Lung (tissue), 11 donors: ENCODE measurements at regions not wholly inside any gene's neighbourhood (a gene's known extent, or its start where the extent isn't known, plus 50 kb on each side); places are given as distances from the start of the nearest gene placed in this dataset.
A peak's percentile ranks its signal among the peaks of the same experiment; 100 is the strongest.

Experiments used
- ATAC-seq: fragments of 200-7000 bp; cut with Tn5 transposase; one replicate; pipeline ENCODE4 v1.9.1; 2020; ENCODE audit warnings: moderate number of reproducible peaks; ENCODE audit not compliant: insufficient read depth, low FRiP score
- DNase-seq, 3 donors: peaks; one replicate each; pipeline ENCODE4 v3.0.0-alpha.2; 2013 to 2017
- H3K27ac ChIP-seq, 2 donors: one replicate each; pipeline ENCODE4 v1.5.1; 2013; ENCODE audit warnings: mild to moderate bottlenecking in 2 of 2, moderate library complexity in 2 of 2, control low read depth in 1 of 2, inconsistent platforms in 1 of 2, low read depth in 1 of 2, low read length in 1 of 2
- H3K27me3 ChIP-seq, 3 donors: one replicate each; pipeline ENCODE4 v1.5.1; 2013; ENCODE audit warnings: low read length in 2 of 3; ENCODE audit not compliant: control insufficient read depth in 3 of 3, insufficient read depth in 3 of 3
- H3K36me3 ChIP-seq, 4 donors: one replicate each; pipeline ENCODE4 v1.5.1; 2013; ENCODE audit warnings: low read length in 4 of 4, mild to moderate bottlenecking in 1 of 4, moderate library complexity in 1 of 4; ENCODE audit not compliant: control insufficient read depth in 4 of 4, insufficient read depth in 4 of 4
- H3K4me1 ChIP-seq, 5 donors: one replicate each; pipeline ENCODE4 v1.5.1; 2013; ENCODE audit warnings: low read length in 5 of 5, mild to moderate bottlenecking in 2 of 5, moderate library complexity in 1 of 5; ENCODE audit not compliant: control insufficient read depth in 5 of 5, insufficient read depth in 5 of 5
- H3K4me3 ChIP-seq: one replicate; pipeline ENCODE4 v1.5.1; 2013; ENCODE audit warnings: mild to moderate bottlenecking, control low read depth, moderate library complexity
- H3K9ac ChIP-seq, 2 donors: one replicate each; pipeline ENCODE4 v1.5.1; 2013; ENCODE audit warnings: low read length in 2 of 2, control low read depth in 1 of 2; ENCODE audit not compliant: insufficient read depth in 1 of 2
- H3K9me3 ChIP-seq, 4 donors: one replicate each; pipeline ENCODE4 v1.5.1; 2013; ENCODE audit warnings: low read length in 3 of 4, mild to moderate bottlenecking in 1 of 4, moderate library complexity in 1 of 4; ENCODE audit not compliant: control insufficient read depth in 4 of 4, insufficient read depth in 3 of 4
- WGBS, 2 donors: extraction: QIAGEN DNeasy Blood & Tissue Kit; methylation state at CpG; one replicate each; pipeline ENCODE4 v1.1.7; 2013; 5-methylcytosine and 5-hydroxymethylcytosine counted together
- TF ChIP-seq, protein P1 (sequence below): IDR thresholded peaks from 2 replicates; pipeline ENCODE4 v1.5.1; 2012; ENCODE audit warnings: mild to moderate bottlenecking; ENCODE audit errors: control extremely low read depth, extremely low read depth
- donor health status: control.
- donor health status: control.
- donor health status: Bipolar disorder and iron deficiency.
- donor health status: healthy.
- donor health status: DM: yes; HTN: yes; CAD: no.

GRCh38 chr13:62065016-62065415, 649.4 kb upstream of the PCDH20 start:
- Histone ChIP-seq H3K9me3 (peaks cover 0 to 2% (median 0%) of the 10 kb centered on the region in 4 donors), H3K36me3 (no peaks in the 10 kb centered on the region), H3K27me3 (no peaks in the 10 kb centered on the region), H3K9ac (no peak overlapping the region), H3K27ac (no peak overlapping the region), H3K4me3 (no peak overlapping the region), H3K4me1 (peaks cover 0 to 5% (median 0%) of the 10 kb centered on the region in 5 donors)
- peak in 2 of 3 donors; percentile 75 to 80 for DNase-seq
- TF ChIP-seq, protein P1, sequence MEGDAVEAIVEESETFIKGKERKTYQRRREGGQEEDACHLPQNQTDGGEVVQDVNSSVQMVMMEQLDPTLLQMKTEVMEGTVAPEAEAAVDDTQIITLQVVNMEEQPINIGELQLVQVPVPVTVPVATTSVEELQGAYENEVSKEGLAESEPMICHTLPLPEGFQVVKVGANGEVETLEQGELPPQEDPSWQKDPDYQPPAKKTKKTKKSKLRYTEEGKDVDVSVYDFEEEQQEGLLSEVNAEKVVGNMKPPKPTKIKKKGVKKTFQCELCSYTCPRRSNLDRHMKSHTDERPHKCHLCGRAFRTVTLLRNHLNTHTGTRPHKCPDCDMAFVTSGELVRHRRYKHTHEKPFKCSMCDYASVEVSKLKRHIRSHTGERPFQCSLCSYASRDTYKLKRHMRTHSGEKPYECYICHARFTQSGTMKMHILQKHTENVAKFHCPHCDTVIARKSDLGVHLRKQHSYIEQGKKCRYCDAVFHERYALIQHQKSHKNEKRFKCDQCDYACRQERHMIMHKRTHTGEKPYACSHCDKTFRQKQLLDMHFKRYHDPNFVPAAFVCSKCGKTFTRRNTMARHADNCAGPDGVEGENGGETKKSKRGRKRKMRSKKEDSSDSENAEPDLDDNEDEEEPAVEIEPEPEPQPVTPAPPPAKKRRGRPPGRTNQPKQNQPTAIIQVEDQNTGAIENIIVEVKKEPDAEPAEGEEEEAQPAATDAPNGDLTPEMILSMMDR: no peak
- no peak for ATAC-seq

- Histone ChIP-seq H3K36me3 (no peaks in the 10 kb centered on the region), H3K27me3 (no peaks in the 10 kb centered on the region), H3K4me3 (no peak overlapping the region), H3K9me3 (peaks cover 0 to 2% (median 0%) of the 10 kb centered on the region in 4 donors), H3K27ac (no peak overlapping the region), H3K9ac (no peak overlapping the region), H3K4me1 (peaks cover 0 to 5% (median 0%) of the 10 kb centered on the region in 5 donors)
- no peak for DNase-seq
- ATAC-seq: no peak
- TF ChIP-seq, protein P1: no peak
- WGBS, 2 donors: 73 to 80% methylated on average over 1 of the region's 1 CpG
These were observed 646.1 kb upstream of the PCDH20 start for GRCh38 chr13:62061751-62062150.

DNA sequence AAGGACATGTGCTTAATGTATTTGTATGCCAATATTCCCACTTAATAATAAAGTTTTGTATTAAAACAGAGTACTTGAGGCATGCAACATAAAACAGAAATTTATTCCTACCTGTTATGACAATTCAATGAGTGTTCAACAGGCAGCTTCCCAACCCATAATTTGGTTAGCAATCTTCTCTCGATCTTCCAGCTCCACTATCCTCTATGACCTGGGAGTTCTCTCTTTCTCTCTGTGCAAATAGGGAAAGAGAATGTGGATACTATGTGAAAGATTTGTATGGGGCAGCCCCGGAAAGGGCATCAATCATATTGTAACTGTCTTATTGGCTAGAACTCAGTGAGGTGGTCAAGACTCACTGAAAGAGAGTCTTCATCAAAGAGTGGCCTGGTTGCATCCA, 644.9 kb upstream of the PCDH20 start:
- ATAC-seq (no peak), DNase-seq (no peak)
- Histone ChIP-seq H3K4me1 (peaks cover 0 to 4% (median 0%) of the 10 kb centered on the region in 5 donors), H3K9ac (no peak overlapping the region), H3K9me3 (peaks cover 0 to 2% (median 0%) of the 10 kb centered on the region in 4 donors), H3K4me3 (no peak overlapping the region), H3K27me3 (no peaks in the 10 kb centered on the region), H3K36me3 (no peaks in the 10 kb centered on the region), H3K27ac (no peak overlapping the region)
- WGBS, 2 donors: 89 to 93% methylated on average over 2 of the region's 2 CpGs
- TF ChIP-seq, protein P1: no peak

DNA sequence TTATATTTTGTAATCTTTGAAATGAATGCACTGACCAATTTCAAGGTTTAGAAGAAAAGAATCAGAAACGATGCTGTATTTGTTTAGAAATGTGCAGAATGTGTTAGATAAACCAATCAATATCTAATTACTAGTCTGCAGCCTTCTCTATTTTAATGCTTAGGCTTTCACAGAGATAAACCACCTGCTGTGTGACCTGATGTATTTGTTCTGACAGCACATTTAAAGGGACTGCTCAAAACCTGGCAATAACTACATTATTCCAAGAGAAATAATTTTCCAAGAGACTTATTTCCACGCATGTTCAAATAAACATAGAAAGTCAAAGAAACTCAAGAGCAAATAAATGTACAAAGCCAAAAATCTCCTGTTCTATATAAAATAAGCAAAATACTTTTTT, 641.6 kb upstream of the PCDH20 start:
- DNase-seq: peak in 1 of 3 donors; percentile 1
- no peaks in the 10 kb centered on the region for H3K9me3 ChIP-seq
- TF ChIP-seq, protein P1: no peak
- H3K27me3 ChIP-seq: no peaks in the 10 kb centered on the region
- H3K4me3 ChIP-seq: no peak overlapping the region
- no peak for ATAC-seq
- no peak overlapping the region for H3K9ac ChIP-seq
- no peak overlapping the region for H3K27ac ChIP-seq
- no peaks in the 10 kb centered on the region for H3K36me3 ChIP-seq
- no peaks in the 10 kb centered on the region for H3K4me1 ChIP-seq
- 40 to 66% methylated on average over 2 of the region's 2 CpGs for WGBS, 2 donors
